MM.1S (cell line): ENCODE measurements at regions not wholly inside any gene's neighbourhood (a gene's known extent, or its start where the extent isn't known, plus 50 kb on each side); places are given as distances from the start of the nearest gene placed in this dataset.

Source experiments
- EZH2 ChIP-seq: fragments of 300-600 bp; sonication (generic); optimal IDR thresholded peaks from 2 replicates; pipeline ENCODE3; 2017; ENCODE audit warnings: low read depth, mild to moderate bottlenecking, antibody characterized with exemption, low read length, mixed read lengths
- TF ChIP-seq, protein P1 (sequence below): fragments of 300-600 bp; sonication (generic); IDR thresholded peaks from 2 replicates; pipeline ENCODE4 v1.5.1; 2016; ENCODE audit warnings: antibody characterized with exemption, low read length, mixed read lengths

DNA sequence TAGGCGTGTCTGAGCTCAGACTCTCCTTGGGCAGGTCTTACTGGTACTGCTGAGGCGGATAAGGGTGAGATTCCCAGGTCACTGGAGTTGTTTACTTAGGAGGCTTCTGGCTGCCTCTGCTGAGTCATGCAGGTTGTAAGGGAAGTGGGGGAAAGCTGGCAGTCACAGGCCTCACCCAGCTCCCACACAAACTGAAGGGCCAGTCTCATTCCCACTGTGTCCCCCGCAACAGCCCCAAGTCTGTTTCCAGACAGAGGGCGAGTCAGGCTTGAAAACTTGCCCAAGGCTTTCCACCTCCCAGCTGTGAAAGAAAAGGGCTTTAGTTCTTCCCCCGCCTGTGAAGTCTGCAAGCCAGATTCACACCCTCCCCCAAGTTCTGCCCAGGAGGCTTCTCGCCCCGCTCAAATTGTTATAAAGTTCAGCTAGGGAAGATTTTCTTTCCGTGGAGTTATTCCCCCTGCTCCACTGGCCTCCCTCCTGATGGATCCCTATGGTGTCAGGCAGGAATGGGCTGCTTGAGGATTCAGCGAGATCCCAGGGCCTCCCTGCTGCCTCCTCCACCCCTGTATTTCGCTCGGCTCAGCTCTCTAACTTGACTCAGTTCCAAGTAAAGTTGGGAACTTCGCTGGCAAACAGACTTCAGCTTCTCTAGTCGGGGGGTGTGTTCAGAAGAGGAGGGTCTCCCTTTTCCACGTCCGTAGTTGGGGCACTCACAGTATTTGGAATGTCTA is 248.6 kb downstream of the NR4A2 start:
- TF ChIP-seq, protein P1, sequence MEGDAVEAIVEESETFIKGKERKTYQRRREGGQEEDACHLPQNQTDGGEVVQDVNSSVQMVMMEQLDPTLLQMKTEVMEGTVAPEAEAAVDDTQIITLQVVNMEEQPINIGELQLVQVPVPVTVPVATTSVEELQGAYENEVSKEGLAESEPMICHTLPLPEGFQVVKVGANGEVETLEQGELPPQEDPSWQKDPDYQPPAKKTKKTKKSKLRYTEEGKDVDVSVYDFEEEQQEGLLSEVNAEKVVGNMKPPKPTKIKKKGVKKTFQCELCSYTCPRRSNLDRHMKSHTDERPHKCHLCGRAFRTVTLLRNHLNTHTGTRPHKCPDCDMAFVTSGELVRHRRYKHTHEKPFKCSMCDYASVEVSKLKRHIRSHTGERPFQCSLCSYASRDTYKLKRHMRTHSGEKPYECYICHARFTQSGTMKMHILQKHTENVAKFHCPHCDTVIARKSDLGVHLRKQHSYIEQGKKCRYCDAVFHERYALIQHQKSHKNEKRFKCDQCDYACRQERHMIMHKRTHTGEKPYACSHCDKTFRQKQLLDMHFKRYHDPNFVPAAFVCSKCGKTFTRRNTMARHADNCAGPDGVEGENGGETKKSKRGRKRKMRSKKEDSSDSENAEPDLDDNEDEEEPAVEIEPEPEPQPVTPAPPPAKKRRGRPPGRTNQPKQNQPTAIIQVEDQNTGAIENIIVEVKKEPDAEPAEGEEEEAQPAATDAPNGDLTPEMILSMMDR: no peak
- no peak for TF ChIP-seq EZH2
